Panc1 (cell line): ENCODE measurements at regions not wholly inside any gene's neighbourhood (a gene's known extent, or its start where the extent isn't known, plus 50 kb on each side); places are given as distances from the start of the nearest gene placed in this dataset.

Experiments used
- ATAC-seq: fragments of 200-7000 bp; cut with Tn5 transposase; 2 replicates; pipeline ENCODE4 v1.9.1; 2020; ENCODE audit warnings: mild to moderate bottlenecking, moderate library complexity
- BruUV-seq: library from RNA; stranded (reverse); fragments of 400-500 nt; replicated peaks from 2 replicates; lab custom pipeline; 2021; lab: Mats Ljungman, UMichigan
- CTCF ChIA-PET: fragments of 300-600 bp; sonication (Branson Sonifier 250); formaldehyde crosslinking; loops from one replicate; lab custom pipeline; 2022; ENCODE audit warnings: antibody characterized with exemption; lab: Charles Lee
- POLR2A ChIA-PET: fragments of 300-600 bp; sonication (Branson Sonifier 250); formaldehyde crosslinking; loops from one replicate; lab custom pipeline; 2022; ENCODE audit warnings: antibody characterized with exemption; lab: Charles Lee
- DNase-seq: peaks from one replicate; pipeline ENCODE4 v3.0.0-alpha.2; 2010; ENCODE audit warnings: low read depth, low spot score
- H3K27ac ChIP-seq: 2 replicates; pipeline ENCODE4 v1.5.1; 2011; ENCODE audit warnings: mild to moderate bottlenecking, low read length, inconsistent platforms
- H3K27me3 ChIP-seq: fragments of 200-500 bp; sonication (Bioruptor generic); 2 replicates; pipeline ENCODE4 v1.6.0; 2014; ENCODE audit warnings: low read length, inconsistent platforms; ENCODE audit not compliant: control insufficient read depth, insufficient read depth
- H3K36me3 ChIP-seq: fragments of 200-500 bp; sonication (Bioruptor generic); 2 replicates; pipeline ENCODE4 v1.5.1; 2014; ENCODE audit warnings: inconsistent platforms, mild to moderate bottlenecking, low read length, moderate library complexity; ENCODE audit not compliant: control insufficient read depth, insufficient read depth
- H3K4me1 ChIP-seq: 2 replicates; pipeline ENCODE4 v1.5.1; 2011; ENCODE audit warnings: inconsistent platforms, mild to moderate bottlenecking, low read length, moderate library complexity; ENCODE audit not compliant: control insufficient read depth, insufficient read depth
- H3K4me3 ChIP-seq, 2 experiments: 2 replicates each; pipeline ENCODE4 v1.5.1; 2011 to 2012; ENCODE audit warnings: low read depth in 2 of 2, low read length in 2 of 2, mild to moderate bottlenecking in 2 of 2, inconsistent platforms in 1 of 2, moderate library complexity in 1 of 2
- H3K9me3 ChIP-seq: fragments of 200-500 bp; sonication (Bioruptor generic); 2 replicates; pipeline ENCODE4 v1.5.1; 2014; ENCODE audit warnings: low read depth, mild to moderate bottlenecking, inconsistent platforms, low read length, moderate library complexity; ENCODE audit not compliant: control insufficient read depth, insufficient read depth
- CTCF ChIP-seq: fragments of 450-650 bp; IDR thresholded peaks from 2 replicates; pipeline ENCODE4 v1.5.1; 2017; ENCODE audit warnings: mild to moderate bottlenecking
- POLR2AphosphoS5 ChIP-seq: IDR thresholded peaks from 2 replicates; pipeline ENCODE4 v1.6.1; 2012; ENCODE audit warnings: mild to moderate bottlenecking, low read depth, low read length, moderate library complexity
- REST ChIP-seq, 2 experiments: IDR thresholded peaks; 2 replicates each; pipeline ENCODE4 v1.6.1; 2011 to 2012; ENCODE audit warnings: low read depth in 2 of 2, control low read depth in 1 of 2, low read length in 1 of 2, mild to moderate bottlenecking in 1 of 2, moderate library complexity in 1 of 2; ENCODE audit not compliant: insufficient read depth in 1 of 2
- SIN3A ChIP-seq: IDR thresholded peaks from 2 replicates; pipeline ENCODE4 v1.6.1; 2012; ENCODE audit warnings: low read depth, mild to moderate bottlenecking, low read length, moderate library complexity, borderline replicate concordance; ENCODE audit not compliant: insufficient read depth
- TCF7L2 ChIP-seq: IDR thresholded peaks from 2 replicates; pipeline ENCODE4 v1.6.1; 2011; ENCODE audit warnings: mild to moderate bottlenecking, low read depth, low read length, inconsistent platforms
- in situ Hi-C: cut with HindIII; loops from 2 replicates; pipeline ENCODE4 v1.10.0; 2016; ENCODE audit warnings: low sequenced_read_pairs, low pct_unique_long_range_greater_than_20kb
- intact Hi-C: fragments of 100-400 bp; cut with micrococcal nuclease; formaldehyde crosslinking; loops from one replicate; pipeline ENCODE4 v1.10.0; 2022; ENCODE audit not compliant: unreplicated experiment

GRCh38 chr2:5530011-5530696, 162.0 kb upstream of the SOX11 start:
- ChIA-PET CTCF (no interaction called here), POLR2A (no interaction called here)
- ATAC-seq (no peak), DNase-seq (no peak)
- no peaks in the 10 kb centered on the region for H3K27me3 ChIP-seq
- no TSS peak for BruUV-seq
- TF ChIP-seq CTCF, result no peak
- H3K36me3 ChIP-seq, result no peaks in the 10 kb centered on the region
- no peak overlapping the region for H3K4me3 ChIP-seq
- intact Hi-C loops (no loop called here), in situ Hi-C loops (no loop called here)
- H3K9me3 ChIP-seq, result no peaks in the 10 kb centered on the region
- no peak overlapping the region for H3K27ac ChIP-seq
- H3K4me1 ChIP-seq, result no peaks in the 10 kb centered on the region

GRCh38 chr2:5535301-5535700, 156.9 kb upstream of the SOX11 start:
- no peak overlapping the region for H3K4me3 ChIP-seq
- DNase-seq (no peak), ATAC-seq (no peak)
- POLR2A ChIA-PET, result no interaction called here
- no peaks in the 10 kb centered on the region for H3K4me1 ChIP-seq
- no peaks in the 10 kb centered on the region for H3K27me3 ChIP-seq
- no peak for TF ChIP-seq SIN3A
- no peak for TF ChIP-seq CTCF
- TF ChIP-seq REST (IDR thresholded peaks at IDR 0.05; ENCODE audit: insufficient read depth in 1 of 2, low read depth in 2 of 2, low read length in 1 of 2), result no peak
- TF ChIP-seq TCF7L2, result no peak
- TF ChIP-seq POLR2AphosphoS5, result no peak
- H3K36me3 ChIP-seq, result no peaks in the 10 kb centered on the region
- CTCF ChIA-PET, result no interaction called here
- H3K27ac ChIP-seq, result no peak overlapping the region
- no peaks in the 10 kb centered on the region for H3K9me3 ChIP-seq
- intact Hi-C loops (no loop called here), in situ Hi-C loops (no loop called here)
- BruUV-seq, result no TSS peak
